SK-N-SH treated with all-trans-retinoic acid at 6 μM for 48 hours (cell line): ENCODE measurements at regions not wholly inside any gene's neighbourhood (a gene's known extent, or its start where the extent isn't known, plus 50 kb on each side); places are given as distances from the start of the nearest gene placed in this dataset.

Experiments used
- ARNTL ChIP-seq: fragments of 450-650 bp; formaldehyde crosslinking; IDR thresholded peaks from 2 replicates; pipeline ENCODE4 v1.5.0; 2020; ENCODE audit warnings: low read depth, mild to moderate bottlenecking, moderate library complexity, borderline replicate concordance
- CREB5 ChIP-seq: fragments of 250-450 bp; sonication (Bioruptor Pico); IDR thresholded peaks from 2 replicates; pipeline ENCODE4 v1.5.1; 2020; ENCODE audit warnings: low read depth, mild to moderate bottlenecking, moderate library complexity
- ISL1 ChIP-seq: fragments of 250-450 bp; sonication (Bioruptor Pico); IDR thresholded peaks from 2 replicates; pipeline ENCODE4 v2.1.2; 2022; ENCODE audit warnings: mild to moderate bottlenecking, moderate library complexity
- SNAI2 ChIP-seq: fragments of 250-450 bp; sonication (Bioruptor Pico); IDR thresholded peaks from 2 replicates; pipeline ENCODE4 v1.5.0; 2020; ENCODE audit warnings: mild to moderate bottlenecking, moderate library complexity
- ZFP3 ChIP-seq: fragments of 250-450 bp; sonication (Bioruptor Pico); IDR thresholded peaks from 2 replicates; pipeline ENCODE4 v1.5.0; 2020; ENCODE audit warnings: mild to moderate bottlenecking, moderate library complexity
- ZFP30 ChIP-seq: fragments of 450-650 bp; formaldehyde crosslinking; IDR thresholded peaks from 2 replicates; pipeline ENCODE4 v1.5.0; 2022; ENCODE audit warnings: mild to moderate bottlenecking, moderate library complexity
- ZNF565 ChIP-seq: fragments of 450-650 bp; formaldehyde crosslinking; conservative IDR thresholded peaks from 2 replicates; pipeline ENCODE4 v1.5.0; 2020; ENCODE audit warnings: low read depth, mild to moderate bottlenecking, moderate library complexity
- ZNF70 ChIP-seq: fragments of 450-650 bp; formaldehyde crosslinking; IDR thresholded peaks from 2 replicates; pipeline ENCODE4 v1.5.0; 2020; ENCODE audit warnings: mild to moderate bottlenecking, moderate library complexity

- no peak for TF ChIP-seq ZFP3
- TF ChIP-seq ZFP30 (CRISPR knock-in tag) = no peak
- TF ChIP-seq ZNF70 = no peak
- TF ChIP-seq CREB5 = no peak
- TF ChIP-seq ARNTL (CRISPR knock-in tag) = no peak
- no peak for TF ChIP-seq SNAI2 (CRISPR knock-in tag)
- TF ChIP-seq ZNF565 (CRISPR knock-in tag) = no peak
- no peak for TF ChIP-seq ISL1
These were observed 1019.9 kb upstream of the PTPRD start for GRCh38 chr9:11632691-11633090.
